Prostate gland (tissue), 2 donors: ENCODE measurements at regions not wholly inside any gene's neighbourhood (a gene's known extent, or its start where the extent isn't known, plus 50 kb on each side); places are given as distances from the start of the nearest gene placed in this dataset.

ENCODE experiments used
- POLR2A ChIP-seq: fragments of 450-650 bp; IDR thresholded peaks from one replicate; pipeline ENCODE4 v1.6.1; 2016; ENCODE audit warnings: antibody characterized with exemption, mild to moderate bottlenecking
- TF ChIP-seq, protein P1 (sequence below), 4 experiments: fragments of 200-600 bp in 2 of 4; fragments of 450-650 bp in 2 of 4; sonication (generic) in 2 of 4; IDR thresholded peaks; 1 replicate in 3 of 4; 2 replicates in 1 of 4; pipeline ENCODE4 v1.5.1; 2016 to 2019; ENCODE audit warnings: antibody characterized with exemption in 4 of 4, mild to moderate bottlenecking in 2 of 4, moderate library complexity in 2 of 4

DNA sequence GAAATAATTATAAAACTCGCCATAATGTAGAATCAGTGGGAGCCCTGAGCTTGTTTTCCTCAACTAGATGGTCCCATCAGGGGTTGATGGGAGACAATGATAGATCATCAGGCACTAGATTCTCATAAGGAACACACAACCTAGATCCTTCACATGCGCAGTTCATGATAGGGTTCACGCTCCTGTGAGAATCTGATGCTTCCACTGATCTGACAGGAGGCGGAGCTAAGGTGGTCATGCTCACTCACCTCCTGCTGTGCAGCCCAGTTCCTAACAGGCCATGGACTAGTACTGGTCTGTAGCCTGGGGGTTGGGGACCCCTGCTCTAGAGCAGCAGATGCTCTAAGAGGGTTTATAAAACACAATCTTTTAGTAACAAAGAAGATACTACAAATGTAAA, 183.6 kb downstream of the ANXA2 start:
- TF ChIP-seq POLR2A, result no peak
- TF ChIP-seq, protein P1, sequence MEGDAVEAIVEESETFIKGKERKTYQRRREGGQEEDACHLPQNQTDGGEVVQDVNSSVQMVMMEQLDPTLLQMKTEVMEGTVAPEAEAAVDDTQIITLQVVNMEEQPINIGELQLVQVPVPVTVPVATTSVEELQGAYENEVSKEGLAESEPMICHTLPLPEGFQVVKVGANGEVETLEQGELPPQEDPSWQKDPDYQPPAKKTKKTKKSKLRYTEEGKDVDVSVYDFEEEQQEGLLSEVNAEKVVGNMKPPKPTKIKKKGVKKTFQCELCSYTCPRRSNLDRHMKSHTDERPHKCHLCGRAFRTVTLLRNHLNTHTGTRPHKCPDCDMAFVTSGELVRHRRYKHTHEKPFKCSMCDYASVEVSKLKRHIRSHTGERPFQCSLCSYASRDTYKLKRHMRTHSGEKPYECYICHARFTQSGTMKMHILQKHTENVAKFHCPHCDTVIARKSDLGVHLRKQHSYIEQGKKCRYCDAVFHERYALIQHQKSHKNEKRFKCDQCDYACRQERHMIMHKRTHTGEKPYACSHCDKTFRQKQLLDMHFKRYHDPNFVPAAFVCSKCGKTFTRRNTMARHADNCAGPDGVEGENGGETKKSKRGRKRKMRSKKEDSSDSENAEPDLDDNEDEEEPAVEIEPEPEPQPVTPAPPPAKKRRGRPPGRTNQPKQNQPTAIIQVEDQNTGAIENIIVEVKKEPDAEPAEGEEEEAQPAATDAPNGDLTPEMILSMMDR (IDR thresholded peaks at IDR 0.05), result no peak
